Myocyte (in vitro differentiated cells): ENCODE measurements at regions not wholly inside any gene's neighbourhood (a gene's known extent, or its start where the extent isn't known, plus 50 kb on each side); places are given as distances from the start of the nearest gene placed in this dataset.
A peak's percentile ranks its signal among the peaks of the same experiment; 100 is the strongest.
"Not testable (repeated sequence)": the region's sequence is repeated elsewhere in the genome, so short reads cannot be mapped to it uniquely, and the experiment has no call there.

Experiments used
- DNase-seq: peaks from one replicate; pipeline ENCODE4 v3.0.0-alpha.2; 2012; ENCODE audit warnings: low read depth

- not testable (repeated sequence) for DNase-seq
Measured at GRCh38 chr2:83976628-83977027, 482.5 kb downstream of the SUCLG1 start.

GRCh38 chr2:83972128-83972527, 487.0 kb downstream of the SUCLG1 start:
- DNase-seq = no peak

GRCh38 chr2:83971547-83971946, 487.5 kb downstream of the SUCLG1 start:
- peak; percentile 1 for DNase-seq

- DNase-seq = no peak
Measured at GRCh38 chr2:83970217-83970929, 488.7 kb downstream of the SUCLG1 start.

GRCh38 chr2:83969085-83969484, 490.0 kb downstream of the SUCLG1 start:
- no peak for DNase-seq

GRCh38 chr2:83967854-83968253, 491.2 kb downstream of the SUCLG1 start:
- DNase-seq = peak; percentile 22

- not testable (repeated sequence) for DNase-seq
Measured at GRCh38 chr2:83966946-83967345, 492.1 kb downstream of the SUCLG1 start.

- no peak for DNase-seq
Measured at GRCh38 chr2:83961512-83961911, 497.6 kb downstream of the SUCLG1 start.

GRCh38 chr2:83960371-83960770, 498.7 kb downstream of the SUCLG1 start:
- no peak for DNase-seq

GRCh38 chr2:83959266-83959665, 499.8 kb downstream of the SUCLG1 start:
- no peak for DNase-seq

- no peak for DNase-seq
Measured at GRCh38 chr2:83956991-83957390, 502.1 kb downstream of the SUCLG1 start.

GRCh38 chr2:83953697-83954096, 505.4 kb downstream of the SUCLG1 start:
- no peak for DNase-seq

- no peak for DNase-seq
Measured at GRCh38 chr2:83951378-83951947, 507.6 kb downstream of the SUCLG1 start.

- no peak for DNase-seq
Measured at GRCh38 chr2:83949361-83949760, 509.7 kb downstream of the SUCLG1 start.

GRCh38 chr2:83944191-83944590, 514.9 kb downstream of the SUCLG1 start:
- DNase-seq = no peak

GRCh38 chr2:83943265-83943664, 515.8 kb downstream of the SUCLG1 start:
- no peak for DNase-seq

- no peak for DNase-seq
Measured at GRCh38 chr2:83941886-83942285, 517.2 kb downstream of the SUCLG1 start.

- no peak for DNase-seq
Measured at GRCh38 chr2:83933749-83934148, 525.3 kb downstream of the SUCLG1 start.

- DNase-seq = no peak
Measured at GRCh38 chr2:83923531-83923930, 535.5 kb downstream of the SUCLG1 start.

- no peak for DNase-seq
Measured at GRCh38 chr2:83916559-83916958, 542.5 kb downstream of the SUCLG1 start.

GRCh38 chr2:83915381-83915780, 543.7 kb downstream of the SUCLG1 start:
- DNase-seq = no peak

- no peak for DNase-seq
Measured at GRCh38 chr2:83908750-83909149, 550.3 kb downstream of the SUCLG1 start.

- DNase-seq = no peak
Measured at GRCh38 chr2:83901317-83901716, 557.8 kb downstream of the SUCLG1 start.
